Hepatocyte (in vitro differentiated cells): ENCODE measurements at regions not wholly inside any gene's neighbourhood (a gene's known extent, or its start where the extent isn't known, plus 50 kb on each side); places are given as distances from the start of the nearest gene placed in this dataset.

ENCODE experiments used
- CTCF ChIP-seq: fragments of 200-600 bp; sonication (generic); IDR thresholded peaks from 2 replicates; pipeline ENCODE4 v1.5.1; 2016; ENCODE audit warnings: antibody characterized with exemption, mild to moderate bottlenecking; ENCODE audit not compliant: poor library complexity
- EZH2 ChIP-seq: fragments of 200-600 bp; sonication (generic); IDR thresholded peaks from 2 replicates; pipeline ENCODE4 v1.6.1; 2016; ENCODE audit warnings: antibody characterized with exemption, mild to moderate bottlenecking, borderline replicate concordance
- EZH2phosphoT487 ChIP-seq: fragments of 200-600 bp; sonication (generic); IDR thresholded peaks from one replicate; pipeline ENCODE4 v1.6.1; 2018; ENCODE audit warnings: antibody characterized with exemption, mild to moderate bottlenecking, low read depth, moderate library complexity; ENCODE audit not compliant: unreplicated experiment, severe bottlenecking

GRCh38 chr1:165052431-165052830 is 304.1 kb downstream of the LMX1A start:
- TF ChIP-seq EZH2phosphoT487 (no peak), EZH2 (no peak), CTCF (no peak)
